GM12878 (cell line): ENCODE measurements at regions not wholly inside any gene's neighbourhood (a gene's known extent, or its start where the extent isn't known, plus 50 kb on each side); places are given as distances from the start of the nearest gene placed in this dataset.
A peak's percentile ranks its signal among the peaks of the same experiment; 100 is the strongest.

Experiments
- ATAC-seq: fragments of 200-7000 bp; cut with Tn5 transposase; 3 replicates; pipeline ENCODE4 v1.9.1; 2020; ENCODE audit warnings: mild to moderate bottlenecking, moderate library complexity
- BruUV-seq: library from RNA; stranded (reverse); fragments of 400-500 nt; replicated peaks from 2 replicates; lab custom pipeline; 2021; lab: Mats Ljungman, UMichigan
- CTCF ChIA-PET: fragments of 300-600 bp; sonication (Branson Sonifier 250); formaldehyde crosslinking; extraction: SDS; loops from one replicate; lab custom pipeline; 2021; ENCODE audit warnings: inconsistent platforms; lab: Yijun Ruan, JAX
- POLR2A ChIA-PET: fragments of 350-600 bp; formaldehyde crosslinking; extraction: SDS; loops from one replicate; lab custom pipeline; 2021; ENCODE audit warnings: inconsistent platforms; lab: Charles Lee
- RAD21 ChIA-PET: fragments of 300-600 bp; sonication (Branson Sonifier 250); formaldehyde crosslinking; loops from one replicate; lab custom pipeline; 2023; ENCODE audit warnings: antibody characterized with exemption; ENCODE audit not compliant: unreplicated experiment; lab: Charles Lee
- SMC1A ChIA-PET: fragments of 300-600 bp; sonication (Branson Sonifier 250); formaldehyde crosslinking; loops from one replicate; lab custom pipeline; 2023; ENCODE audit not compliant: unreplicated experiment, uncharacterized antibody; lab: Charles Lee
- DNase-seq: peaks from one replicate; pipeline ENCODE4 v3.0.0-alpha.2; 2011; ENCODE audit warnings: low read depth, low spot score
- FAIRE-seq: peaks from 3 replicates; lab custom pipeline; 2011; peaks lifted over from hg19 to GRCh38; lab: Jason Lieb, UNC
- H2AFZ ChIP-seq: 2 replicates; pipeline ENCODE4 v1.6.0; 2011; ENCODE audit warnings: low read depth, low read length, control low read depth; ENCODE audit not compliant: control insufficient read depth
- H3K27ac ChIP-seq: 2 replicates; pipeline ENCODE4 v1.5.1; 2011; ENCODE audit warnings: control low read depth; ENCODE audit not compliant: control insufficient read depth, insufficient read depth
- H3K27me3 ChIP-seq, 2 experiments: replicated peaks in 1 of 2; 2 replicates each; pipeline versions ENCODE4 v1.6.0 to v1.6.1; 2011; ENCODE audit warnings: low read length in 1 of 2; ENCODE audit not compliant: control insufficient read depth in 2 of 2, insufficient read depth in 2 of 2
- H3K36me3 ChIP-seq, 2 experiments: 2 replicates each; pipeline ENCODE4 v1.5.1; 2011; ENCODE audit warnings: low read length in 1 of 2; ENCODE audit not compliant: control insufficient read depth in 2 of 2, insufficient read depth in 2 of 2
- H3K4me1 ChIP-seq: 2 replicates; pipeline ENCODE4 v1.6.1; 2011; ENCODE audit warnings: mild to moderate bottlenecking, low read length, moderate library complexity, mixed read lengths; ENCODE audit not compliant: control insufficient read depth, insufficient read depth
- H3K4me2 ChIP-seq: 2 replicates; pipeline ENCODE4 v1.6.0; 2011; ENCODE audit warnings: control low read depth; ENCODE audit not compliant: control insufficient read depth, insufficient read depth
- H3K4me3 ChIP-seq: fragments of 200-600 bp; sonication (generic); 2 replicates; pipeline ENCODE4 v1.5.1; 2016
- H3K79me2 ChIP-seq: 2 replicates; pipeline ENCODE4 v1.6.0; 2011; ENCODE audit warnings: low read length; ENCODE audit not compliant: control insufficient read depth, insufficient read depth
- H3K9ac ChIP-seq: 2 replicates; pipeline ENCODE4 v1.8.0; 2011; ENCODE audit warnings: low read length, control low read depth, mixed read lengths; ENCODE audit not compliant: control insufficient read depth, insufficient read depth
- H3K9me3 ChIP-seq: replicated peaks from 3 replicates; pipeline ENCODE4 v1.5.1; 2011; ENCODE audit warnings: mild to moderate bottlenecking, low read length; ENCODE audit not compliant: control insufficient read depth, insufficient read depth
- H4K20me1 ChIP-seq: 2 replicates; pipeline ENCODE4 v1.6.0; 2011; ENCODE audit not compliant: control insufficient read depth, insufficient read depth
- BHLHE40 ChIP-seq, 2 experiments: fragments of 450-650 bp in 1 of 2; IDR thresholded peaks; 2 replicates each; pipeline ENCODE4 v1.6.1; 2011 to 2017; ENCODE audit warnings: low read depth in 2 of 2, borderline replicate concordance in 1 of 2, improper control_type of control experiment in 1 of 2, low read length in 1 of 2, mild to moderate bottlenecking in 1 of 2
- CUX1 ChIP-seq: IDR thresholded peaks from 2 replicates; pipeline ENCODE4 v1.6.1; 2012; ENCODE audit warnings: improper control_type of control experiment, low read depth, low read length; ENCODE audit not compliant: insufficient replicate concordance
- MEF2B ChIP-seq: fragments of 450-650 bp; IDR thresholded peaks from 2 replicates; pipeline ENCODE4 v1.6.1; 2018; ENCODE audit warnings: mild to moderate bottlenecking, moderate library complexity; ENCODE audit not compliant: partially characterized antibody, poor library complexity, severe bottlenecking
- MTA2 ChIP-seq: fragments of 450-650 bp; IDR thresholded peaks from 2 replicates; pipeline ENCODE4 v1.6.1; 2016; ENCODE audit warnings: low read depth, mild to moderate bottlenecking, moderate library complexity
- NFYB ChIP-seq: IDR thresholded peaks from 2 replicates; pipeline ENCODE4 v1.6.1; 2011; ENCODE audit warnings: low read depth, mild to moderate bottlenecking, low read length, improper control_type of control experiment, moderate library complexity; ENCODE audit not compliant: insufficient read depth
- RBBP5 ChIP-seq: fragments of 200-600 bp; sonication (generic); conservative IDR thresholded peaks from 2 replicates; pipeline ENCODE4 v1.6.1; 2016
- RFX5 ChIP-seq: IDR thresholded peaks from 2 replicates; pipeline ENCODE4 v1.6.1; 2011; ENCODE audit warnings: low read depth, low read length, improper control_type of control experiment
- TCF3 ChIP-seq: IDR thresholded peaks from 2 replicates; pipeline ENCODE4 v1.6.1; 2012; ENCODE audit warnings: low read depth, mild to moderate bottlenecking, low read length, borderline replicate concordance; ENCODE audit not compliant: insufficient read depth
- WGBS: methylation state at CpG from one replicate; pipeline ENCODE4 v1.1.6; 2016; ENCODE audit warnings: low lambda C conversion rate; ENCODE audit not compliant: insufficient replicate concordance, insufficient coverage; ENCODE audit errors: missing lambda C conversion rate; 5-methylcytosine and 5-hydroxymethylcytosine counted together
- in situ Hi-C: fragments of 300-500 bp; cut with MboI; formaldehyde crosslinking; loops from 9 replicates; pipeline ENCODE4 v1.14.3; 2018; ENCODE audit warnings: mixed read lengths
- intact Hi-C: fragments of 100-400 bp; cut with micrococcal nuclease; formaldehyde crosslinking; loops from one replicate; pipeline ENCODE4 v1.14.2; 2022; ENCODE audit not compliant: unreplicated experiment
- TF ChIP-seq, protein P1 (sequence below): IDR thresholded peaks from 2 replicates; pipeline ENCODE4 v1.6.1; 2011; ENCODE audit warnings: low read depth, low read length, improper control_type of control experiment, borderline replicate concordance
- TF ChIP-seq, protein P2 (sequence below): fragments of 450-650 bp; IDR thresholded peaks from 2 replicates; pipeline ENCODE4 v1.6.1; 2016; ENCODE audit warnings: mild to moderate bottlenecking

GRCh38 chr5:27462936-27463335 is 424.6 kb upstream of the CDH9 start:
- Histone ChIP-seq H3K4me3 (no peak overlapping the region), H3K36me3 (no peaks in the 10 kb centered on the region), H4K20me1 (no peaks in the 10 kb centered on the region), H3K4me2 (no peak overlapping the region), H3K4me1 (no peaks in the 10 kb centered on the region), H3K9me3 (no peaks in the 10 kb centered on the region; the same call in 2 of the 3 replicates), H3K27me3 (no peaks in the 10 kb centered on the region), H3K79me2 (no peaks in the 10 kb centered on the region), H3K27ac (no peak overlapping the region), H2AFZ (no peak overlapping the region), H3K9ac (no peak overlapping the region)
- WGBS = 13% methylated on average over 7 of the region's 7 CpGs
- in situ Hi-C loops = no loop called here
- ATAC-seq (no peak), DNase-seq (no peak), FAIRE-seq (no peak)
- POLR2A ChIA-PET = interaction anchor here (1.0 kb wide), 1 partner anchor 10 kb away, joined by 6 read pairs; no protein-coding TSS in a partner anchor
- intact Hi-C loops = no loop called here
- no TSS peak for BruUV-seq
- CTCF ChIA-PET = no interaction called here
- TF ChIP-seq TCF3 (no peak), NFYB (peak; percentile 30; the same call in 1 of the 2 replicates)
- SMC1A ChIA-PET = no interaction called here
- RAD21 ChIA-PET = no interaction called here

- Histone ChIP-seq H4K20me1 (no peaks in the 10 kb centered on the region), H3K27me3 (no peaks in the 10 kb centered on the region), H3K9me3 (no peaks in the 10 kb centered on the region; the same call in 2 of the 3 replicates), H3K4me2 (no peak overlapping the region), H3K9ac (no peak overlapping the region), H3K4me3 (no peak overlapping the region), H3K36me3 (no peaks in the 10 kb centered on the region), H3K79me2 (no peaks in the 10 kb centered on the region), H3K27ac (no peak overlapping the region), H3K4me1 (no peaks in the 10 kb centered on the region), H2AFZ (no peak overlapping the region)
- WGBS = 0% methylated on average over 1 of the region's 1 CpG
- CTCF ChIA-PET = no interaction called here
- in situ Hi-C loops (no loop called here), intact Hi-C loops (no loop called here)
- ATAC-seq = peak; percentile 59
- no peak for FAIRE-seq
- RAD21 ChIA-PET = no interaction called here
- no TSS peak for BruUV-seq
- SMC1A ChIA-PET = no interaction called here
- no peak for DNase-seq
- POLR2A ChIA-PET = no interaction called here
- TF ChIP-seq RFX5 (no peak), CUX1 (no peak), MEF2B (no peak), MTA2 (no peak), BHLHE40 (IDR thresholded peaks at IDR 0.05; ENCODE audit: borderline replicate concordance in 1 of 2, low read depth in 2 of 2, low read length in 1 of 2) (no peak), RBBP5 (no peak)
- TF ChIP-seq, protein P1, sequence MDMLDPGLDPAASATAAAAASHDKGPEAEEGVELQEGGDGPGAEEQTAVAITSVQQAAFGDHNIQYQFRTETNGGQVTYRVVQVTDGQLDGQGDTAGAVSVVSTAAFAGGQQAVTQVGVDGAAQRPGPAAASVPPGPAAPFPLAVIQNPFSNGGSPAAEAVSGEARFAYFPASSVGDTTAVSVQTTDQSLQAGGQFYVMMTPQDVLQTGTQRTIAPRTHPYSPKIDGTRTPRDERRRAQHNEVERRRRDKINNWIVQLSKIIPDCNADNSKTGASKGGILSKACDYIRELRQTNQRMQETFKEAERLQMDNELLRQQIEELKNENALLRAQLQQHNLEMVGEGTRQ = no peak
- TF ChIP-seq, protein P2, sequence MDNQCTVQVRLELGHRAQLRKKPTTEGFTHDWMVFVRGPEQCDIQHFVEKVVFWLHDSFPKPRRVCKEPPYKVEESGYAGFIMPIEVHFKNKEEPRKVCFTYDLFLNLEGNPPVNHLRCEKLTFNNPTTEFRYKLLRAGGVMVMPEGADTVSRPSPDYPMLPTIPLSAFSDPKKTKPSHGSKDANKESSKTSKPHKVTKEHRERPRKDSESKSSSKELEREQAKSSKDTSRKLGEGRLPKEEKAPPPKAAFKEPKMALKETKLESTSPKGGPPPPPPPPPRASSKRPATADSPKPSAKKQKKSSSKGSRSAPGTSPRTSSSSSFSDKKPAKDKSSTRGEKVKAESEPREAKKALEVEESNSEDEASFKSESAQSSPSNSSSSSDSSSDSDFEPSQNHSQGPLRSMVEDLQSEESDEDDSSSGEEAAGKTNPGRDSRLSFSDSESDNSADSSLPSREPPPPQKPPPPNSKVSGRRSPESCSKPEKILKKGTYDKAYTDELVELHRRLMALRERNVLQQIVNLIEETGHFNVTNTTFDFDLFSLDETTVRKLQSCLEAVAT = no peak
Measured at GRCh38 chr5:27458287-27458686, 419.9 kb upstream of the CDH9 start.
